Left lung (tissue), 4 donors: ENCODE measurements at regions not wholly inside any gene's neighbourhood (a gene's known extent, or its start where the extent isn't known, plus 50 kb on each side); places are given as distances from the start of the nearest gene placed in this dataset.

Experiments
- ATAC-seq: fragments of 200-7000 bp; cut with Tn5 transposase; one replicate; pipeline ENCODE4 v1.9.1; 2020; ENCODE audit warnings: moderate library complexity
- DNase-seq, 4 donors: peaks; one replicate each; pipeline ENCODE4 v3.0.0-alpha.2; 2013 to 2020
- H3K27ac ChIP-seq, 2 donors: fragments of 200-600 bp; sonication (generic) in 1 of 2; one replicate each; pipeline versions ENCODE4 v1.5.0 to v1.8.0; 2020 to 2021
- H3K27me3 ChIP-seq, 2 donors: fragments of 200-600 bp; sonication (generic) in 1 of 2; one replicate each; pipeline versions ENCODE4 v1.5.0 to v1.8.0; 2020 to 2021
- H3K36me3 ChIP-seq, 2 donors: fragments of 200-600 bp; sonication (generic) in 1 of 2; one replicate each; pipeline versions ENCODE4 v1.5.0 to v1.8.0; 2020 to 2021
- H3K4me1 ChIP-seq, 2 donors: fragments of 200-600 bp; one replicate each; pipeline ENCODE4 v1.8.0; 2021
- H3K4me3 ChIP-seq, 2 donors: fragments of 200-600 bp; sonication (generic) in 1 of 2; one replicate each; pipeline versions ENCODE4 v1.5.0 to v1.8.0; 2020 to 2021; ENCODE audit warnings: mild to moderate bottlenecking in 1 of 2
- H3K9me3 ChIP-seq, 2 donors: fragments of 200-600 bp; sonication (generic) in 1 of 2; one replicate each; pipeline versions ENCODE4 v1.5.0 to v1.8.0; 2020 to 2021
- intact Hi-C, 2 donors: fragments of 100-400 bp; cut with DNase I; formaldehyde crosslinking; loops; one replicate each; pipeline versions ENCODE4 v1.11.2 to v1.14.2; 2022
- TF ChIP-seq, protein P1 (sequence below), 2 donors: fragments of 200-600 bp; sonication (generic) in 1 of 2; IDR thresholded peaks; one replicate each; pipeline versions ENCODE4 v1.5.0 to v1.8.0; 2021; ENCODE audit warnings: antibody characterized with exemption in 2 of 2
- donor health status: DM: no; HTN: yes; CAD: no.
- donor health status: DM: no; HTN: no; CAD: no.

DNA sequence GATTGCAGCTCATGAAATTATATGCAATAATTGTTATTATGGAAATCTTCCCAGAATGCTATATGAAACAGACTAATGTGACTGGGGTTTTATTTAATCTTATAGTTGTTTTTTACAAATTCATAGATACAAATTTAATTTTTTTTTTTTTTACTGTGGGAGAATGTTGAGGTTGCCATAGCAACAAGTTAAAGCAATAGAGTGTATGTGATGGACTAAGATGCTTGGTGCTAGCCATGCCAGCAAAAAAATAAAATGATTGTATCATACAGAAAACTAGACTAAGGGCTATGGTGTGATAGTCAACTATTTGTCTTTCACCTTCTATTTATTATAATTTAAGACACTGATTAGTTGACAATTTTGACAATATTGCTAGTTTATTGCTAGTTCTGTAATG lies 163.2 kb upstream of the BLID start:
- Histone ChIP-seq H3K27me3 (no peaks in the 10 kb centered on the region), H3K4me1 (no peaks in the 10 kb centered on the region), H3K4me3 (no peak overlapping the region), H3K36me3 (no peaks in the 10 kb centered on the region), H3K27ac (no peak overlapping the region), H3K9me3 (no peaks in the 10 kb centered on the region)
- ATAC-seq (no peak), DNase-seq (peak in 1 of 4 donors; percentile 2)
- TF ChIP-seq, protein P1, sequence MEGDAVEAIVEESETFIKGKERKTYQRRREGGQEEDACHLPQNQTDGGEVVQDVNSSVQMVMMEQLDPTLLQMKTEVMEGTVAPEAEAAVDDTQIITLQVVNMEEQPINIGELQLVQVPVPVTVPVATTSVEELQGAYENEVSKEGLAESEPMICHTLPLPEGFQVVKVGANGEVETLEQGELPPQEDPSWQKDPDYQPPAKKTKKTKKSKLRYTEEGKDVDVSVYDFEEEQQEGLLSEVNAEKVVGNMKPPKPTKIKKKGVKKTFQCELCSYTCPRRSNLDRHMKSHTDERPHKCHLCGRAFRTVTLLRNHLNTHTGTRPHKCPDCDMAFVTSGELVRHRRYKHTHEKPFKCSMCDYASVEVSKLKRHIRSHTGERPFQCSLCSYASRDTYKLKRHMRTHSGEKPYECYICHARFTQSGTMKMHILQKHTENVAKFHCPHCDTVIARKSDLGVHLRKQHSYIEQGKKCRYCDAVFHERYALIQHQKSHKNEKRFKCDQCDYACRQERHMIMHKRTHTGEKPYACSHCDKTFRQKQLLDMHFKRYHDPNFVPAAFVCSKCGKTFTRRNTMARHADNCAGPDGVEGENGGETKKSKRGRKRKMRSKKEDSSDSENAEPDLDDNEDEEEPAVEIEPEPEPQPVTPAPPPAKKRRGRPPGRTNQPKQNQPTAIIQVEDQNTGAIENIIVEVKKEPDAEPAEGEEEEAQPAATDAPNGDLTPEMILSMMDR (IDR thresholded peaks at IDR 0.05) = no peak
- intact Hi-C loops = no loop called here

DNA sequence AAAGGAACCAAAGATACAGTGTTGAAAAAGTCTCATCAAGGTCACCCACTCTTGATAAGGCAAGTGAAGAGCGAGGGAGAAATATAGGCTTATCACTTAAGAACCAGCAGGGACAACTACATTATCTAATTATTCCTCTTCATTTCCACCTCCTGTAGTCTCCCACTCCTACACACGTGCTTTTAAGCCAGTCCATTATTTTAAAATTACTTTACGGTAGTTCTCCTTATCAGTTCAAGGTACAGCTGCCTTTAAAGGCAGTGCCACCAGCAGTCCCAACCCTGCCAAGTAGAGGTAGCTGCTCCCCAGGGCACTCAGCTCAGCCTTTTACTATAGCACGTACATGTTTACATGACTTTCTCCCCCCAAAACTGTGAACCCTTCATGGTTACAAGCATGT lies 161.5 kb upstream of the BLID start:
- intact Hi-C loops = no loop called here

GRCh38 chr11:122276221-122276620 lies 160.2 kb upstream of the BLID start:
- H3K27me3 ChIP-seq = no peaks in the 10 kb centered on the region
- no peaks in the 10 kb centered on the region for H3K4me1 ChIP-seq
- DNase-seq (no peak), ATAC-seq (no peak)
- no peaks in the 10 kb centered on the region for H3K36me3 ChIP-seq
- H3K9me3 ChIP-seq = no peaks in the 10 kb centered on the region
- no peak overlapping the region for H3K4me3 ChIP-seq
- intact Hi-C loops = no loop called here
- H3K27ac ChIP-seq = no peak overlapping the region
- TF ChIP-seq, protein P1 (IDR thresholded peaks at IDR 0.05) = no peak

More for the DNA sequence above, 161.5 kb upstream of the BLID start:
- Histone ChIP-seq H3K27ac (no peak overlapping the region), H3K4me1 (no peaks in the 10 kb centered on the region), H3K4me3 (no peak overlapping the region), H3K36me3 (no peaks in the 10 kb centered on the region), H3K27me3 (no peaks in the 10 kb centered on the region), H3K9me3 (no peaks in the 10 kb centered on the region)
- no peak for DNase-seq
- TF ChIP-seq, protein P1 (IDR thresholded peaks at IDR 0.05) = no peak
- ATAC-seq = no peak

- Histone ChIP-seq H3K36me3 (no peaks in the 10 kb centered on the region), H3K27ac (no peak overlapping the region), H3K27me3 (no peaks in the 10 kb centered on the region), H3K4me3 (no peak overlapping the region), H3K9me3 (no peaks in the 10 kb centered on the region), H3K4me1 (no peaks in the 10 kb centered on the region)
- DNase-seq = no peak
- intact Hi-C loops = no loop called here
- TF ChIP-seq, protein P1 (IDR thresholded peaks at IDR 0.05) = no peak
- no peak for ATAC-seq
Measured at GRCh38 chr11:122275508-122275907, 159.5 kb upstream of the BLID start.

DNA sequence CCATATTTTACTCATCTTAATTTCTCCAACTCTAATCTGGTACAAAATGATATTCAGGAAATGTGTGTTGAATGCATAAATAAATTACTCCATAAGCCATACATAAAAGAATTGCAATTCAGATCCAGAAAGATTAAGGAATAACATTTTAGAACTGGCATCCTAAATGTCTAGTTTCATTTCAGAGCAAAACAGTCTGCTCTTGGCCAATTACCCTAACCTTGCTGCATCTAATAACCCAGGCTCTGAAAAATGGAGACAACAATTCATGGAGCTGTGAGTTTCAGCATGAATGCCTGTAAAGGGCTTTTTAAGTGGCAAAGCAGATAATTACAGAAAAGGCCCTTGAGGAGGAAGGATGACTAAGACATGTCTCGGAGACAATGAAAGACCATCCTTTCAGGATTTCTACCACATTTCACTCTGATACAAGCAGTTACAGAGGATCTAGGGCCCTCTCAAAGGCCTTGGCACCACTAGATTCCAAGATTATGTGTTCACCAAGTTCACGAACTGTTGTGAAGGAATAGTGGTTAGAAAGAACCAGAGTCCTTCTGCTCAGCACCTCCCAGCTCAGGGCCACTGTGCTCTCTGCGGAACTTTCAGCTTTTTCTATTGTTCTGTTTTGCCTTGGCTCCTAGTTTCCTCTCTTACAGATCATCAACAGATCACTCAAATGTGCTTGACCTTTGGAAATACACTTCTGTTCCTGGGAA lies 157.6 kb upstream of the BLID start:
- TF ChIP-seq, protein P1 (IDR thresholded peaks at IDR 0.05) = no peak
- no peaks in the 10 kb centered on the region for H3K27me3 ChIP-seq
- H3K9me3 ChIP-seq = no peaks in the 10 kb centered on the region
- no peaks in the 10 kb centered on the region for H3K36me3 ChIP-seq
- ATAC-seq = no peak
- DNase-seq = no peak
- no peaks in the 10 kb centered on the region for H3K4me1 ChIP-seq
- no peak overlapping the region for H3K4me3 ChIP-seq
- H3K27ac ChIP-seq = no peak overlapping the region
- intact Hi-C loops = no loop called here
